ENCODE measurements at regions not wholly inside any gene's neighbourhood (a gene's known extent, or its start where the extent isn't known, plus 50 kb on each side); places are given as distances from the start of the nearest gene placed in this dataset.

GRCh38 chr21:32183396-32183795 is 95.5 kb downstream of the MIS18A start:
- no peak for FAIRE-seq

- no peak for FAIRE-seq
These were observed 96.4 kb downstream of the MIS18A start for GRCh38 chr21:32182449-32182848.

- no peak for FAIRE-seq
These were observed 97.4 kb downstream of the MIS18A start for GRCh38 chr21:32181457-32181856.

GRCh38 chr21:32174819-32175218 is 104.0 kb downstream of the MIS18A start:
- FAIRE-seq = no peak

GRCh38 chr21:32173121-32173724 is 105.6 kb downstream of the MIS18A start:
- no peak for FAIRE-seq

GRCh38 chr21:32172106-32172505 is 106.7 kb downstream of the MIS18A start:
- FAIRE-seq = no peak

- no peak for FAIRE-seq
These were observed 111.3 kb downstream of the MIS18A start for GRCh38 chr21:32167513-32167912.

GRCh38 chr21:32163386-32163785 is 115.5 kb downstream of the MIS18A start:
- FAIRE-seq = no peak

- no peak for FAIRE-seq
These were observed 116.0 kb downstream of the MIS18A start for GRCh38 chr21:32162727-32163320.

- FAIRE-seq = no peak
These were observed 123.6 kb downstream of the MIS18A start for GRCh38 chr21:32155226-32155625.

- no peak for FAIRE-seq
These were observed 131.8 kb downstream of the MIS18A start for GRCh38 chr21:32147041-32147440.

- no peak for FAIRE-seq
These were observed 134.0 kb downstream of the MIS18A start for GRCh38 chr21:32144851-32145250.

- FAIRE-seq = peak; percentile 98
These were observed 135.5 kb downstream of the MIS18A start for GRCh38 chr21:32143241-32143939.

GRCh38 chr21:32141318-32141633 is 137.6 kb downstream of the MIS18A start:
- no peak for FAIRE-seq

- peak; percentile 45 for FAIRE-seq
These were observed 138.1 kb downstream of the MIS18A start for GRCh38 chr21:32140604-32141317.

GRCh38 chr21:32140151-32140550 is 138.7 kb downstream of the MIS18A start:
- FAIRE-seq = no peak

GRCh38 chr21:32138658-32139057 is 140.2 kb downstream of the MIS18A start:
- no peak for FAIRE-seq

- no peak for FAIRE-seq
These were observed 140.9 kb downstream of the MIS18A start for GRCh38 chr21:32137931-32138330.

- no peak for FAIRE-seq
These were observed 141.6 kb downstream of the MIS18A start for GRCh38 chr21:32137266-32137665.

- FAIRE-seq = no peak
These were observed 142.3 kb downstream of the MIS18A start for GRCh38 chr21:32136546-32136945.

GRCh38 chr21:32135401-32136363 is 143.2 kb downstream of the MIS18A start:
- no peak for FAIRE-seq

GRCh38 chr21:32134441-32135130 is 144.3 kb downstream of the MIS18A start:
- FAIRE-seq = no peak
